Sigmoid colon (tissue), 4 donors: ENCODE measurements at regions not wholly inside any gene's neighbourhood (a gene's known extent, or its start where the extent isn't known, plus 50 kb on each side); places are given as distances from the start of the nearest gene placed in this dataset.
"Not testable (repeated sequence)": the region's sequence is repeated elsewhere in the genome, so short reads cannot be mapped to it uniquely, and the experiment has no call there.

ENCODE experiments used
- CTCF ChIP-seq, 4 experiments: fragments of 450-650 bp in 3 of 4; fragments of 200-600 bp in 1 of 4; IDR thresholded peaks; one replicate each; pipeline ENCODE4 v1.5.1; 2016 to 2019; ENCODE audit warnings: antibody characterized with exemption in 4 of 4, mild to moderate bottlenecking in 3 of 4, moderate library complexity in 2 of 4
- POLR2A ChIP-seq, 2 donors: fragments of 450-650 bp; IDR thresholded peaks; one replicate each; pipeline ENCODE4 v1.6.1; 2016; ENCODE audit warnings: antibody characterized with exemption in 2 of 2, mild to moderate bottlenecking in 2 of 2, moderate library complexity in 2 of 2
- POLR2AphosphoS5 ChIP-seq, 4 donors: sonication (generic); formaldehyde crosslinking; IDR thresholded peaks; one replicate each; pipeline ENCODE4 v1.6.1; 2017; ENCODE audit warnings: antibody characterized with exemption in 4 of 4

- TF ChIP-seq CTCF, POLR2A, POLR2AphosphoS5 (IDR thresholded peaks at IDR 0.05): not testable (repeated sequence)
These were observed 128.4 kb upstream of the C1QTNF3 start for GRCh38 chr5:34171398-34171797.
